Calu3 (cell line): ENCODE measurements at regions not wholly inside any gene's neighbourhood (a gene's known extent, or its start where the extent isn't known, plus 50 kb on each side); places are given as distances from the start of the nearest gene placed in this dataset.

Experiments
- BruUV-seq: library from RNA; stranded (reverse); fragments of 400-500 nt; replicated peaks from 2 replicates; lab custom pipeline; 2021; lab: Mats Ljungman, UMichigan
- CTCF ChIA-PET: fragments of 300-600 bp; sonication (Branson Sonifier 250); formaldehyde crosslinking; loops from one replicate; lab custom pipeline; 2022; ENCODE audit warnings: antibody characterized with exemption; lab: Charles Lee
- DNase-seq: peaks from one replicate; pipeline ENCODE4 v3.0.0; 2022
- H3K27ac Mint-ChIP-seq: one replicate; pipeline ENCODE4 v1.8.0; 2022; ENCODE audit warnings: mixed read lengths; ENCODE audit not compliant: unreplicated experiment
- H3K27me3 Mint-ChIP-seq: one replicate; pipeline ENCODE4 v1.8.0; 2022; ENCODE audit warnings: mixed read lengths; ENCODE audit not compliant: unreplicated experiment
- H3K36me3 Mint-ChIP-seq: one replicate; pipeline ENCODE4 v1.8.0; 2022; ENCODE audit warnings: mild to moderate bottlenecking, moderate library complexity, mixed read lengths; ENCODE audit not compliant: insufficient read depth, unreplicated experiment
- H3K4me1 Mint-ChIP-seq: one replicate; pipeline ENCODE4 v1.8.0; 2022; ENCODE audit warnings: mild to moderate bottlenecking, low read depth, mixed read lengths; ENCODE audit not compliant: unreplicated experiment
- H3K4me3 Mint-ChIP-seq: one replicate; pipeline ENCODE4 v1.8.0; 2022; ENCODE audit warnings: mild to moderate bottlenecking, low read depth, moderate library complexity, mixed read lengths; ENCODE audit not compliant: unreplicated experiment
- H3K9me3 Mint-ChIP-seq: one replicate; pipeline ENCODE4 v1.8.0; 2022; ENCODE audit warnings: low read depth, mixed read lengths; ENCODE audit not compliant: unreplicated experiment
- CTCF ChIP-seq: fragments of 200-600 bp; IDR thresholded peaks from one replicate; pipeline ENCODE4 v1.8.0; 2022; ENCODE audit warnings: antibody characterized with exemption; ENCODE audit not compliant: unreplicated experiment
- intact Hi-C: fragments of 100-400 bp; cut with micrococcal nuclease; formaldehyde crosslinking; loops from one replicate; pipeline ENCODE4 v1.10.0; 2022; ENCODE audit not compliant: unreplicated experiment

- H3K4me1 Mint-ChIP-seq: no peaks in the 10 kb centered on the region
- H3K9me3 Mint-ChIP-seq: peaks cover 2% of the 10 kb centered on the region
- intact Hi-C loops: no loop called here
- peaks cover 15% of the 10 kb centered on the region for H3K27me3 Mint-ChIP-seq
- H3K36me3 Mint-ChIP-seq: no peaks in the 10 kb centered on the region
- TF ChIP-seq CTCF: no peak
- no peak overlapping the region for H3K4me3 Mint-ChIP-seq
- CTCF ChIA-PET: no interaction called here
- no peak overlapping the region for H3K27ac Mint-ChIP-seq
- DNase-seq: no peak
- BruUV-seq: no TSS peak
These were observed 103.7 kb downstream of the MN1 start for GRCh38 chr22:27697888-27698287.
